ENCODE measurements at regions not wholly inside any gene's neighbourhood (a gene's known extent, or its start where the extent isn't known, plus 50 kb on each side); places are given as distances from the start of the nearest gene placed in this dataset.

DNA sequence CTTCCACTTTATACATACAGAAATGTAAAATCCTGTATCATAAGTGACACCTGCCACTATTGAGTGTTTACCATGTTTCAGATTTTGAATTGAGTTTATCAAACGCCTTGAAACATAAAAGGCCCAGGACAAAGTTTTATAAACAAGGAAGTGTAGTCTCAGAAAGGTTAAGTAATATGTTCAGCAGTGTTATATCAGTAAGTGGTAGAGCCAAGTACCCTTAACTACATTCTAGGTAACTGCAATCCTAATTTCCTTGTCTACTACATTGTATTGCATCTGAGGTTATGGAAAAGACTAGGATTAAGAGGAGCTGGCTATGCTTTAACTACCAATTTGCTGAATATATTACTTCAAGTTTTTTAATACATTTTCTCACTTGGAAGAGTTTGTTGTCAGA lies 641.6 kb downstream of the LRRC70 start:
- TF ChIP-seq, protein P1, sequence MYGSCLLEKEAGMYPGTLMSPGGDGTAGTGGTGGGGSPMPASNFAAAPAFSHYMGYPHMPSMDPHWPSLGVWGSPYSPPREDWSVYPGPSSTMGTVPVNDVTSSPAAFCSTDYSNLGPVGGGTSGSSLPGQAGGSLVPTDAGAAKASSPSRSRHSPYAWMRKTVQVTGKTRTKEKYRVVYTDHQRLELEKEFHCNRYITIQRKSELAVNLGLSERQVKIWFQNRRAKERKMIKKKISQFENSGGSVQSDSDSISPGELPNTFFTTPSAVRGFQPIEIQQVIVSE (CRISPR knock-in tag; IDR thresholded peaks at IDR 0.05; ENCODE audit: borderline replicate concordance): no peak
- TF ChIP-seq, protein P2, sequence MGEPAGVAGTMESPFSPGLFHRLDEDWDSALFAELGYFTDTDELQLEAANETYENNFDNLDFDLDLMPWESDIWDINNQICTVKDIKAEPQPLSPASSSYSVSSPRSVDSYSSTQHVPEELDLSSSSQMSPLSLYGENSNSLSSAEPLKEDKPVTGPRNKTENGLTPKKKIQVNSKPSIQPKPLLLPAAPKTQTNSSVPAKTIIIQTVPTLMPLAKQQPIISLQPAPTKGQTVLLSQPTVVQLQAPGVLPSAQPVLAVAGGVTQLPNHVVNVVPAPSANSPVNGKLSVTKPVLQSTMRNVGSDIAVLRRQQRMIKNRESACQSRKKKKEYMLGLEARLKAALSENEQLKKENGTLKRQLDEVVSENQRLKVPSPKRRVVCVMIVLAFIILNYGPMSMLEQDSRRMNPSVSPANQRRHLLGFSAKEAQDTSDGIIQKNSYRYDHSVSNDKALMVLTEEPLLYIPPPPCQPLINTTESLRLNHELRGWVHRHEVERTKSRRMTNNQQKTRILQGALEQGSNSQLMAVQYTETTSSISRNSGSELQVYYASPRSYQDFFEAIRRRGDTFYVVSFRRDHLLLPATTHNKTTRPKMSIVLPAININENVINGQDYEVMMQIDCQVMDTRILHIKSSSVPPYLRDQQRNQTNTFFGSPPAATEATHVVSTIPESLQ (CRISPR knock-in tag; IDR thresholded peaks at IDR 0.05): no peak
- TF ChIP-seq, protein P3, sequence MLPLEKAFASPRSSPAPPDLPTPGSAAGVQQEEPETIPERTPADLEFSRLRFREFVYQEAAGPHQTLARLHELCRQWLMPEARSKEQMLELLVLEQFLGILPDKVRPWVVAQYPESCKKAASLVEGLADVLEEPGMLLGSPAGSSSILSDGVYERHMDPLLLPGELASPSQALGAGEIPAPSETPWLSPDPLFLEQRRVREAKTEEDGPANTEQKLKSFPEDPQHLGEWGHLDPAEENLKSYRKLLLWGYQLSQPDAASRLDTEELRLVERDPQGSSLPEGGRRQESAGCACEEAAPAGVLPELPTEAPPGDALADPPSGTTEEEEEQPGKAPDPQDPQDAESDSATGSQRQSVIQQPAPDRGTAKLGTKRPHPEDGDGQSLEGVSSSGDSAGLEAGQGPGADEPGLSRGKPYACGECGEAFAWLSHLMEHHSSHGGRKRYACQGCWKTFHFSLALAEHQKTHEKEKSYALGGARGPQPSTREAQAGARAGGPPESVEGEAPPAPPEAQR (CRISPR knock-in tag; IDR thresholded peaks at IDR 0.05): no peak
- TF ChIP-seq NR3C1 (CRISPR knock-in tag; conservative IDR thresholded peaks at IDR 0.05; ENCODE audit: low read depth): no peak
- TF ChIP-seq, protein P4, sequence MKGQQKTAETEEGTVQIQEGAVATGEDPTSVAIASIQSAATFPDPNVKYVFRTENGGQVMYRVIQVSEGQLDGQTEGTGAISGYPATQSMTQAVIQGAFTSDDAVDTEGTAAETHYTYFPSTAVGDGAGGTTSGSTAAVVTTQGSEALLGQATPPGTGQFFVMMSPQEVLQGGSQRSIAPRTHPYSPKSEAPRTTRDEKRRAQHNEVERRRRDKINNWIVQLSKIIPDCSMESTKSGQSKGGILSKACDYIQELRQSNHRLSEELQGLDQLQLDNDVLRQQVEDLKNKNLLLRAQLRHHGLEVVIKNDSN (CRISPR knock-in tag; IDR thresholded peaks at IDR 0.05): no peak
- TF ChIP-seq IRF2 (CRISPR knock-in tag; IDR thresholded peaks at IDR 0.05; ENCODE audit: borderline replicate concordance, low read depth): no peak
- TF ChIP-seq JAZF1 (CRISPR knock-in tag; IDR thresholded peaks at IDR 0.05): no peak
- no peak for TF ChIP-seq ELF4 (CRISPR knock-in tag; IDR thresholded peaks at IDR 0.05; ENCODE audit: low read depth)
- TF ChIP-seq, protein P5, sequence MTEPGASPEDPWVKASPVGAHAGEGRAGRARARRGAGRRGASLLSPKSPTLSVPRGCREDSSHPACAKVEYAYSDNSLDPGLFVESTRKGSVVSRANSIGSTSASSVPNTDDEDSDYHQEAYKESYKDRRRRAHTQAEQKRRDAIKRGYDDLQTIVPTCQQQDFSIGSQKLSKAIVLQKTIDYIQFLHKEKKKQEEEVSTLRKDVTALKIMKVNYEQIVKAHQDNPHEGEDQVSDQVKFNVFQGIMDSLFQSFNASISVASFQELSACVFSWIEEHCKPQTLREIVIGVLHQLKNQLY (CRISPR knock-in tag; IDR thresholded peaks at IDR 0.05): no peak
- TF ChIP-seq, protein P6, sequence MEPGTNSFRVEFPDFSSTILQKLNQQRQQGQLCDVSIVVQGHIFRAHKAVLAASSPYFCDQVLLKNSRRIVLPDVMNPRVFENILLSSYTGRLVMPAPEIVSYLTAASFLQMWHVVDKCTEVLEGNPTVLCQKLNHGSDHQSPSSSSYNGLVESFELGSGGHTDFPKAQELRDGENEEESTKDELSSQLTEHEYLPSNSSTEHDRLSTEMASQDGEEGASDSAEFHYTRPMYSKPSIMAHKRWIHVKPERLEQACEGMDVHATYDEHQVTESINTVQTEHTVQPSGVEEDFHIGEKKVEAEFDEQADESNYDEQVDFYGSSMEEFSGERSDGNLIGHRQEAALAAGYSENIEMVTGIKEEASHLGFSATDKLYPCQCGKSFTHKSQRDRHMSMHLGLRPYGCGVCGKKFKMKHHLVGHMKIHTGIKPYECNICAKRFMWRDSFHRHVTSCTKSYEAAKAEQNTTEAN (CRISPR knock-in tag; IDR thresholded peaks at IDR 0.05): no peak
- no peak for TF ChIP-seq FOXP1 (CRISPR knock-in tag; IDR thresholded peaks at IDR 0.05; ENCODE audit: borderline replicate concordance)
- no peak for TF ChIP-seq ZNF263 (CRISPR knock-in tag; IDR thresholded peaks at IDR 0.05; ENCODE audit: low read depth)
- TF ChIP-seq, protein P7, sequence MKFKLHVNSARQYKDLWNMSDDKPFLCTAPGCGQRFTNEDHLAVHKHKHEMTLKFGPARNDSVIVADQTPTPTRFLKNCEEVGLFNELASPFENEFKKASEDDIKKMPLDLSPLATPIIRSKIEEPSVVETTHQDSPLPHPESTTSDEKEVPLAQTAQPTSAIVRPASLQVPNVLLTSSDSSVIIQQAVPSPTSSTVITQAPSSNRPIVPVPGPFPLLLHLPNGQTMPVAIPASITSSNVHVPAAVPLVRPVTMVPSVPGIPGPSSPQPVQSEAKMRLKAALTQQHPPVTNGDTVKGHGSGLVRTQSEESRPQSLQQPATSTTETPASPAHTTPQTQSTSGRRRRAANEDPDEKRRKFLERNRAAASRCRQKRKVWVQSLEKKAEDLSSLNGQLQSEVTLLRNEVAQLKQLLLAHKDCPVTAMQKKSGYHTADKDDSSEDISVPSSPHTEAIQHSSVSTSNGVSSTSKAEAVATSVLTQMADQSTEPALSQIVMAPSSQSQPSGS (CRISPR knock-in tag; IDR thresholded peaks at IDR 0.05; ENCODE audit: borderline replicate concordance, low read depth): no peak
- no peak for TF ChIP-seq NFYB (CRISPR knock-in tag; conservative IDR thresholded peaks at IDR 0.05; ENCODE audit: low read depth)
- DNase-seq (ENCODE audit: low spot score) (no peak), ATAC-seq (no peak)
- Mint-ChIP-seq H3K36me3 (no peaks in the 10 kb centered on the region), H3K9me3 (no peaks in the 10 kb centered on the region), H3K4me3 (no peak overlapping the region), H3K27ac (no peak overlapping the region), H3K4me1 (peaks cover 3% of the 10 kb centered on the region; the same call in 1 of the 2 replicates), H3K27me3 (ENCODE audit: low read depth) (no peaks in the 10 kb centered on the region)
- ChIA-PET POLR2A (no interaction called here), CTCF (no interaction called here)

DNA sequence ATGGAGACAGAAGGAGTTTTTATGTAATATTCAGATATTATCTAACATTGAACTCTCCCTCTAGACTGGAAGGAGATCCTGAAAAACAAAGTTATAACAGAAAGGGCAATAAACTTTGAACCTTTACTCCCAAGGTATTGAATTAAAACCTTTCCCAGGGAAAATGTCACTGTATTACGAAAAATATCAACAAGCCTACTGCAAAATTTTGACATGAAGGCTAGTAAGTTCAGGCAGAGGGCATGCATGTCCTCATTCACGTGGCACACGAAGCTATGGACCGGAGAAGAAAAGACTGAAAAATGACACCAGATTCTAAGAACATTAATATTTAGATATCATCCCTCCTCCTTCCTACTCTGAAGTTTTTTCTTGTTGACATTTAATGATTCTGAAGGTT lies 638.8 kb downstream of the LRRC70 start:
- ATAC-seq: no peak
- Mint-ChIP-seq H3K36me3 (no peaks in the 10 kb centered on the region), H3K4me1 (peaks cover 3% of the 10 kb centered on the region; the same call in 1 of the 2 replicates), H3K4me3 (no peak overlapping the region), H3K27ac (no peak overlapping the region), H3K9me3 (no peaks in the 10 kb centered on the region), H3K27me3 (ENCODE audit: low read depth) (no peaks in the 10 kb centered on the region)
- CTCF ChIA-PET: no interaction called here
- POLR2A ChIA-PET: no interaction called here
- no peak for DNase-seq (ENCODE audit: low spot score)
- TF ChIP-seq RELA (CRISPR knock-in tag; IDR thresholded peaks at IDR 0.05; ENCODE audit: borderline replicate concordance) (no peak), FOXP1 (CRISPR knock-in tag; IDR thresholded peaks at IDR 0.05; ENCODE audit: borderline replicate concordance) (no peak)
- TF ChIP-seq, protein P8, sequence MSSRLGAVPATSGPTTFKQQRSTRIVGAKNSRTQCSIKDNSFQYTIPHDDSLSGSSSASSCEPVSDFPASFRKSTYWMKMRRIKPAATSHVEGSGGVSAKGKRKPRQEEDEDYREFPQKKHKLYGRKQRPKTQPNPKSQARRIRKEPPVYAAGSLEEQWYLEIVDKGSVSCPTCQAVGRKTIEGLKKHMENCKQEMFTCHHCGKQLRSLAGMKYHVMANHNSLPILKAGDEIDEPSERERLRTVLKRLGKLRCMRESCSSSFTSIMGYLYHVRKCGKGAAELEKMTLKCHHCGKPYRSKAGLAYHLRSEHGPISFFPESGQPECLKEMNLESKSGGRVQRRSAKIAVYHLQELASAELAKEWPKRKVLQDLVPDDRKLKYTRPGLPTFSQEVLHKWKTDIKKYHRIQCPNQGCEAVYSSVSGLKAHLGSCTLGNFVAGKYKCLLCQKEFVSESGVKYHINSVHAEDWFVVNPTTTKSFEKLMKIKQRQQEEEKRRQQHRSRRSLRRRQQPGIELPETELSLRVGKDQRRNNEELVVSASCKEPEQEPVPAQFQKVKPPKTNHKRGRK (CRISPR knock-in tag; IDR thresholded peaks at IDR 0.05; ENCODE audit: borderline replicate concordance): no peak
